Activated CD4-positive, alpha-beta T cell treated with anti-CD3 and anti-CD28 coated beads for 48 hours (primary cell): ENCODE measurements at regions not wholly inside any gene's neighbourhood (a gene's known extent, or its start where the extent isn't known, plus 50 kb on each side); places are given as distances from the start of the nearest gene placed in this dataset.
"Not testable (repeated sequence)": the region's sequence is repeated elsewhere in the genome, so short reads cannot be mapped to it uniquely, and the experiment has no call there.

Experiments
- DNase-seq: peaks from one replicate; pipeline ENCODE4 v3.0.0-alpha.2; 2020

DNA sequence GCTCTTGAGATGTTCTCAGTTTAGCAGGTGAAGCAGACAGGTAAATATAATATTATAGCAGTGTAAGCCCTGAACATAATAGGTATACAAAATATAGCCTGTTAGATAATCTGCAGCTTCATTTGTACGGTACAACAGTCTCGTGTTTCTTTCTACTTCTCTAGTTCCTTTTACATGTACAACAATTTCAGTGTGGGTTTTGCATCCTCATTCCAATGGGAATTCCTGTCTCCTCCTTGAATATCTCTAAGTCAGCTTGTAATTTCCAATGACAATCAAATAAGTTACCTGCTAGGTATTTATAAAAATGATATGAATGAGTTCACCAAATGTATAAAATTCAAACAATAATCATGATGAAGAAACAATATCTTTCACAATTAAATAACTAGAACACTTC is 330.0 kb upstream of the RND3 start:
- DNase-seq: no peak

GRCh38 chr2:150812664-150813367 is 325.3 kb upstream of the RND3 start:
- DNase-seq: no peak

GRCh38 chr2:150812066-150812465 is 324.6 kb upstream of the RND3 start:
- DNase-seq: no peak

GRCh38 chr2:150811259-150811855 is 323.9 kb upstream of the RND3 start:
- no peak for DNase-seq

- no peak for DNase-seq
Observed at GRCh38 chr2:150809103-150809502, 321.6 kb upstream of the RND3 start.

DNA sequence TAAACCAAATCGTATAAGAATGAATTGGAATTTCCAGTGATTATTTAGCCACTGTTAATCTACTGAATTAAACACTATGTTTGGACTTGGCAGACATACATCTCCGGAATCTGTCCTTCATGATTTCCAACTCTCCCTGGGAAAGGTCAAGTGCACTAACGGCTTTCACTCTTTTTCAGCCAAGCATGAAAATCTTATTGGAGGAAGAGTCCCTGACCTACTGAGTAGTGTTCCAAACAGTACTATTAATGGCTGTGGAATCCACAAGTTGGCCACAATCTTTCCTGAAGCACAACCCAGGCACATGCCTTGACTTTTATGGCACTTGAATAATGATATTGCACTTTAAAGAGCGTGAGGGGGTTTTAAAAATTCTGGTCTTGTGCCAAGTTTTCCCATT is 318.9 kb upstream of the RND3 start:
- DNase-seq: no peak

DNA sequence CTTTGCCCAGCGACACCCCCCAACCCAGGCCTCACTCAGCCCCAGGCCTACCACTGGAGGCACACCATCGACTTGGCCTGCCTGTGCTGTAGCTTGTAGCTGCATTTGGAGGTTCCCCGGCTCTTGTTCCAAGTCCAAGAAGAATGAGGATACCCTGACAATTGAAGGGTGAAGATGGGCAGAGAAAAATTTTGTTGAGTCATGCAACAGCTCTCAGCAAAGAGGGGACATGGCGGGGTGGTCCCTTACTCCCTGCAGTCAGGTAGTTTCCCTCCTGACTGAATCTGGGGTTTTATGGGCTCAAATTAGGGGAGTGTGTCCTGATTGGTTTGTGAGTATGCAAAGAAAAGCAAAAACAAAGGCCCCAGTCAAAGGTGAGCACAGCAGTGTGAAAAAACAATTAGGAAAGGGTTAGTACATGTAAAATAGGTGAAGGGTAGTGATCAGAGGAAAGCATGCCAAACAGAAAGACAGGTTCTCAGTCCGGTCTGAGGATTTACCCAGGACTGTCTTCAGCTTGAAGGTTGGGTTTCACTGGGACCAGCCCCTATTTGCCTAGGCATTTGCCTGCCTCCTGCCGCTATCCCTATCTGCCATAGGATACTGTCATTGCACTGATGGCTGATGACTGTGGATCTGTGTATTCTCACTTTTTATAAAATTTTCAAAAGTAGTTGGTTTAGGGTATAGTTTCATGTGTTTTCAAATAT is 316.4 kb upstream of the RND3 start:
- no peak for DNase-seq

DNA sequence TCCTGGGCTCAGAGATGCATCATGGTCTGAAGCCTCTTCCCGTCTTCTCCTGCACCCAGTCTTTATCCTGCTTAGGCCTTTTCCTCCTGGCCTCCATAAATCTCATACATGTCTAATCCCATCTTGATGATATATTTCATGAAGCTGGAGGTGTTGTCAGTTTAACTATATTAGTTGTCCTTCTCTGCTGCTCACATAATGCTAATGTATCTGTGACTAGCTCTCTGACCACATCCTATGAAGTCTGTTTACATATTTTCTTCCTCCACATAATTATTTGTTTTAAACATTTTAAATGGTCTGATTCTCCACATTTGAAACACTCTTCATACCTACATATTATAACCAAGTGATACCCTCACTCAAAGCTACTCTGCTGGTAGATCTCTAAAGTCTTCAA is 315.2 kb upstream of the RND3 start:
- DNase-seq: no peak

- DNase-seq: not testable (repeated sequence)
Observed at GRCh38 chr2:150796236-150796635, 308.8 kb upstream of the RND3 start.

GRCh38 chr2:150792780-150793300 is 305.4 kb upstream of the RND3 start:
- no peak for DNase-seq

- no peak for DNase-seq
Observed at GRCh38 chr2:150791567-150791966, 304.1 kb upstream of the RND3 start.

- DNase-seq: no peak
Observed at GRCh38 chr2:150789376-150789905, 302.0 kb upstream of the RND3 start.

DNA sequence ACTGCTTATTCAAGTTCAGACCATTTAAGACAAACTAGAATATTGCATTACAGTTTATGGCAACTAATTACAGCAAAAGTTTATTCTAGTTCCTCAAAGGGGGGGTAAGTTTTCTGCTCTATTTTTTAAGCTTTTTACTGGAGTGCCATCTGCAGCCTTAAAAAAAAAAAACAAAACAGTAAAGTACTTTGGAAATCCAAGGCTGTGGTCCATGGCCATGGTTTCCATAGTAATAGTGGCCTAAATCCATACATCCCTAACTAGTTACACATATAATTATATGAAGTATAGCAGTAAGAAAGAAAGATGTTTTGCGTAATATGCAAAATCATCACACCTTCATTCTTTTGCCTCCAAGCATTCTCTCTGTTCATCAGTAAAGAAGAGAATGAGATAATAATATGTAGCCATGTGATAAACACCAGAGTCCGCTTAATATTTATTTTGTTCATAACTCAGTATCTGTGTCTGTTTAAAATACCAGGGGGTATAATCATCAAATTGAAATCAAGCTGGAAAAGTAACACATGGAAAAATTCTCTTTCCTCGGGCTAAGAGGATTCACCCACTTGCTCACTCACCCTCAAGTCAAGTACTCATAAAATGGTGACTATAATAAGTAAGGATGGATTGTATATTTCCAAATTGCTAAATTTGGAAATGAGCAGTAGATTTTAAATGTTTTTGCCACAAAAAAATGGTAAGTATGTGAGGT is 301.1 kb upstream of the RND3 start:
- no peak for DNase-seq

- no peak for DNase-seq
Observed at GRCh38 chr2:150787353-150788093, 300.1 kb upstream of the RND3 start.

DNA sequence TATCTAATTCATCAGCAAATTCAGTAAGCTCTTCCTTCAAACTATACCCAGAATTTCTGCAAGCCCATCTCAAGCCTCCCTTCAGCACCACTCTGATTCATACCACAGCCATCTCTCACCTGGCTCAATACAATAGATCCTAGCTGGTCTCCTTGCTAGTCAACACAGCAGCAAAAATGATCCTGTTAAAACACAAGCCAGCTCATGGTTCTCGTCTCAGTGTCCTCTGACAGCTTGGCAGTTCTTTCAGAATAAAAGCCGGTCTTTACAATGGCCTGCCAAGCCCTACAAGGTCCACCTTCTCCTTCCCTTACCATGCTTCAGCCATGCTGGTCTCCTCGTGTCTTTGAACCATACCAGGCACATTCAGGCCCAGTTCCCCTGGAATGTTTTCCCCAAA is 296.9 kb upstream of the RND3 start:
- no peak for DNase-seq

- no peak for DNase-seq
Observed at GRCh38 chr2:150783896-150784295, 296.4 kb upstream of the RND3 start.

- DNase-seq: no peak
Observed at GRCh38 chr2:150783015-150783414, 295.5 kb upstream of the RND3 start.

- DNase-seq: no peak
Observed at GRCh38 chr2:150782613-150783012, 295.1 kb upstream of the RND3 start.

- DNase-seq: no peak
Observed at GRCh38 chr2:150781142-150781541, 293.7 kb upstream of the RND3 start.

DNA sequence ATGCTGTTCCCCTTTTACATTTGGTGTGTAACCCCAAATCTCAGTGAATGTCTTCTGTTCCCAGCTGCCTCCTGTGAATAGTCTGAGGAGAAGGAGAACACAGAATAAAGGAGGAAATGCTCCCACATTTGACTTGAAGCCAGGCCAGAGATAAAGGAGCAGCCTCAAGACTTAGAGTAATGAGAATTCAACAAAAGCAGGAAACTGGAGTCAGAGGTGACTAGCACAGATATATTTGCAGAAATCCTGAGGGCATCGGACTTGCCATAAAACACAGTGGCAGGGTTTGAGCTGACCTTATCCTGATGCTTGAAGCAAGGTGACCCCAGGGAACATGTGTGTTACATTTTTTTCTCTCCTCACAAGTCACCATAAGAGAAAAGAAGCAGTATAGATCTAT is 291.4 kb upstream of the RND3 start:
- no peak for DNase-seq

- DNase-seq: no peak
Observed at GRCh38 chr2:150769421-150769820, 282.0 kb upstream of the RND3 start.

DNA sequence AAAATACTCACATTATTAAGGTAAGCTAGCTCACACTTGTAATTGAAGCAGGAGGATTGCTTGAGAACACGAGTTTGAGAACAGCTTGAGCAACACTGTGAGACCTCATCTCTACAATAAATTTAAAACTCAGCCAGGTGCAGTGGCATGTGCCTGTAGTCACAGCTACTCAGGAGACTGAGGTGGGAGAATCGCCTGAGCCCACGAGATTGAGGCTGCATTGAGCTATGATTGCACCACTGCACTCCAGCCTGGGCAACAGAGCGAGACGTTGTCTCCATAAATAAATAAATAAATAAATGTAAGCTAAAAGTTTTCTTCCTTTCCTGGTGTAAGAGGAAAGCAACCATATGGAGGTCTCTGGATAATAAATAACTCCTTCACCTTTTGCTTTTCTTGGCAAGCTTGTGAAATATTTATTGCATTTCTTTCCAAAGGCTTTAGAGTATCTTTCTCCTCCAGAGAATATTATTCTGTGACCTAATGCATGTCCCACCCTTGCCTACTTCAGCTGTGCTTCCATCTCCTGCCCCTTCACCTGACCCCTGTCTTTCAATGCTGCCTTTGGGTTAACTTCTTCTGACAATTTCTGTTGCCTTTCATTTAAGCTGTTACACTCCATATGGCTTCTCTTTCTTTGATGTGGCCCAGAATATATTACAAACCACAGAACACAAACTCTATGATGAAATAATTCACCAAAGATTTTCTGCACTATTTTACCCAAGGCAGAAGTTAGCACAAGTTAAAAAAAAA is 280.7 kb upstream of the RND3 start:
- no peak for DNase-seq
